Loucy (cell line): ENCODE measurements at regions not wholly inside any gene's neighbourhood (a gene's known extent, or its start where the extent isn't known, plus 50 kb on each side); places are given as distances from the start of the nearest gene placed in this dataset.

ENCODE experiments used
- CTCF ChIP-seq: fragments of 200-600 bp; sonication (generic); conservative IDR thresholded peaks from 2 replicates; pipeline ENCODE4 v1.5.1; 2014; ENCODE audit warnings: mild to moderate bottlenecking, antibody characterized with exemption, low read length
- EZH2phosphoT487 ChIP-seq: fragments of 200-600 bp; IDR thresholded peaks from 2 replicates; pipeline ENCODE4 v1.6.1; 2018; ENCODE audit warnings: antibody characterized with exemption, mild to moderate bottlenecking, moderate library complexity, borderline replicate concordance

DNA sequence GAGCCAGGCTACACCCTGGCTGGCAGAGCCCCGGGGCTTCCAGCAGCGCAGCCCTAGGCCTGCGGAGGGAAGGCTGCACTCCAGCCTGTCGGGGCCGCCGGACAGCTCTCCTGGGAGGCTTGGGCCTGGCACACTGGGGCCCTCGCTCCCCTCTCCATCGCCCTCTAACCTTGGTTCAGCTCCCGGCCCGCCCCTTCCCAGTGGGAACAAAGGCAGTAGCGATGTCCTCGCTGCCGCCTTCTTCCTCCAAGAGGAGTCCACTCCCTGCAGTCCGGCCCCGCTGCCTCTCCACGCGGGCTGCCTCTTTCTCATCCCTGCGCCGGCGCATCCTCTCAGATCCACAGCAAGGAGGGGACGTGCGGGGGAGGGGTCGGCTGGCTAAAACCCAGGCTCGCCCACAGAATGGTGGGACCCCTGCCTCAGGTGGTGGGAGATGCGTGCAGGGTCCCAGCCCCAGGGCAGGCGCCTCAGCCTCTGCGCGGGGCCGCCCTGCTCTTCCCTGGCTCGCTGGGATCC lies 138.1 kb downstream of the TWIST2 start:
- TF ChIP-seq CTCF (no peak), EZH2phosphoT487 (no peak)
